Renal pelvis (tissue), 1 donor: ENCODE measurements at regions not wholly inside any gene's neighbourhood (a gene's known extent, or its start where the extent isn't known, plus 50 kb on each side); places are given as distances from the start of the nearest gene placed in this dataset.

Source experiments
- DNase-seq: peaks from one replicate; pipeline ENCODE4 v3.0.0-alpha.2; 2013

- no peak for DNase-seq
These were observed 284.2 kb upstream of the TANK start for GRCh38 chr2:160876029-160876428.

GRCh38 chr2:160876765-160877164 is 283.5 kb upstream of the TANK start:
- DNase-seq: no peak

GRCh38 chr2:160878618-160879017 is 281.6 kb upstream of the TANK start:
- no peak for DNase-seq

- DNase-seq: no peak
These were observed 277.3 kb upstream of the TANK start for GRCh38 chr2:160882906-160883305.

GRCh38 chr2:160884056-160884455 is 276.2 kb upstream of the TANK start:
- DNase-seq: no peak

- no peak for DNase-seq
These were observed 270.6 kb upstream of the TANK start for GRCh38 chr2:160889439-160890170.

- no peak for DNase-seq
These were observed 269.4 kb upstream of the TANK start for GRCh38 chr2:160890667-160891352.

- DNase-seq: no peak
These were observed 268.9 kb upstream of the TANK start for GRCh38 chr2:160891353-160891740.

- no peak for DNase-seq
These were observed 268.0 kb upstream of the TANK start for GRCh38 chr2:160892204-160892603.

GRCh38 chr2:160893581-160893980 is 266.6 kb upstream of the TANK start:
- DNase-seq: no peak

- no peak for DNase-seq
These were observed 261.5 kb upstream of the TANK start for GRCh38 chr2:160898581-160899307.

GRCh38 chr2:160901613-160902012 is 258.6 kb upstream of the TANK start:
- DNase-seq: no peak

GRCh38 chr2:160905862-160906261 is 254.4 kb upstream of the TANK start:
- DNase-seq: no peak

- DNase-seq: no peak
These were observed 253.3 kb upstream of the TANK start for GRCh38 chr2:160906878-160907277.

GRCh38 chr2:160907738-160908137 is 252.5 kb upstream of the TANK start:
- no peak for DNase-seq

GRCh38 chr2:160908157-160908556 is 252.1 kb upstream of the TANK start:
- DNase-seq: no peak

GRCh38 chr2:160909781-160910242 is 250.4 kb upstream of the TANK start:
- no peak for DNase-seq

- no peak for DNase-seq
These were observed 249.5 kb upstream of the TANK start for GRCh38 chr2:160910681-160911080.

- no peak for DNase-seq
These were observed 249.0 kb upstream of the TANK start for GRCh38 chr2:160911258-160911657.

GRCh38 chr2:160912276-160912675 is 248.0 kb upstream of the TANK start:
- no peak for DNase-seq

GRCh38 chr2:160913323-160913722 is 246.9 kb upstream of the TANK start:
- DNase-seq: no peak

- DNase-seq: no peak
These were observed 246.0 kb upstream of the TANK start for GRCh38 chr2:160914217-160914616.

GRCh38 chr2:160916300-160916699 is 243.9 kb upstream of the TANK start:
- no peak for DNase-seq
